Large intestine (tissue), 3 donors: ENCODE measurements at regions not wholly inside any gene's neighbourhood (a gene's known extent, or its start where the extent isn't known, plus 50 kb on each side); places are given as distances from the start of the nearest gene placed in this dataset.

Source experiments
- DNase-seq, 2 donors: peaks; one replicate each; pipeline versions ENCODE4 v3.0.0 to v3.0.0-alpha.2; 2013
- H3K27ac ChIP-seq: one replicate; pipeline ENCODE4 v1.5.1; 2013; ENCODE audit warnings: low read length
- H3K27me3 ChIP-seq: 2 replicates; pipeline ENCODE4 v1.6.1; 2013; ENCODE audit warnings: low read length; ENCODE audit not compliant: control insufficient read depth, insufficient read depth
- H3K36me3 ChIP-seq: 2 replicates; pipeline ENCODE4 v1.6.1; 2013; ENCODE audit warnings: low read length; ENCODE audit not compliant: control insufficient read depth, insufficient read depth
- H3K4me1 ChIP-seq: one replicate; pipeline ENCODE4 v1.6.1; 2013; ENCODE audit warnings: low read length; ENCODE audit not compliant: control insufficient read depth, insufficient read depth
- H3K4me3 ChIP-seq: one replicate; pipeline ENCODE4 v1.5.1; 2013; ENCODE audit warnings: low read length
- H3K9me3 ChIP-seq: one replicate; pipeline ENCODE4 v1.6.1; 2013; ENCODE audit warnings: mild to moderate bottlenecking, low read depth, low read length, moderate library complexity; ENCODE audit not compliant: control insufficient read depth
- WGBS: methylation state at CpG from one replicate; pipeline ENCODE4 v1.1.5; 2013; ENCODE audit warnings: low lambda C conversion rate; ENCODE audit not compliant: insufficient coverage; 5-methylcytosine and 5-hydroxymethylcytosine counted together

- H3K4me1 ChIP-seq, result no peaks in the 10 kb centered on the region
- H3K27me3 ChIP-seq, result no peaks in the 10 kb centered on the region
- H3K9me3 ChIP-seq, result no peaks in the 10 kb centered on the region
- WGBS, result no CpG with 5 or more reads among the region's 3 CpGs
- no peaks in the 10 kb centered on the region for H3K36me3 ChIP-seq
- H3K4me3 ChIP-seq, result no peak overlapping the region
- H3K27ac ChIP-seq, result no peak overlapping the region
- DNase-seq, result no peak
Observed at GRCh38 chr21:28235169-28235895, 757.3 kb downstream of the LTN1 start.

- Histone ChIP-seq H3K4me1 (no peaks in the 10 kb centered on the region), H3K4me3 (no peak overlapping the region), H3K36me3 (no peaks in the 10 kb centered on the region), H3K27me3 (no peaks in the 10 kb centered on the region), H3K9me3 (no peaks in the 10 kb centered on the region), H3K27ac (no peak overlapping the region)
- no CpG with 5 or more reads among the region's 5 CpGs for WGBS
- no peak for DNase-seq
Observed at GRCh38 chr21:28234326-28234725, 758.4 kb downstream of the LTN1 start.

GRCh38 chr21:28233536-28234220 lies 759.0 kb downstream of the LTN1 start:
- DNase-seq, result no peak
- no peaks in the 10 kb centered on the region for H3K9me3 ChIP-seq
- 88% methylated on average over 3 of the region's 9 CpGs for WGBS
- no peaks in the 10 kb centered on the region for H3K4me1 ChIP-seq
- no peaks in the 10 kb centered on the region for H3K27me3 ChIP-seq
- no peaks in the 10 kb centered on the region for H3K36me3 ChIP-seq
- no peak overlapping the region for H3K27ac ChIP-seq
- no peak overlapping the region for H3K4me3 ChIP-seq

- DNase-seq, result no peak
- H3K27ac ChIP-seq, result no peak overlapping the region
- no peaks in the 10 kb centered on the region for H3K4me1 ChIP-seq
- no peaks in the 10 kb centered on the region for H3K27me3 ChIP-seq
- no peak overlapping the region for H3K4me3 ChIP-seq
- no peaks in the 10 kb centered on the region for H3K9me3 ChIP-seq
- WGBS, result 89% methylated on average over 1 of the region's 1 CpG
- H3K36me3 ChIP-seq, result no peaks in the 10 kb centered on the region
Observed at GRCh38 chr21:28230559-28230958, 762.1 kb downstream of the LTN1 start.

GRCh38 chr21:28229814-28230213 lies 762.9 kb downstream of the LTN1 start:
- no peaks in the 10 kb centered on the region for H3K9me3 ChIP-seq
- no peaks in the 10 kb centered on the region for H3K4me1 ChIP-seq
- DNase-seq, result peak in 1 of 2 donors; percentile 20
- no peak overlapping the region for H3K27ac ChIP-seq
- no peak overlapping the region for H3K4me3 ChIP-seq
- H3K27me3 ChIP-seq, result no peaks in the 10 kb centered on the region
- no peaks in the 10 kb centered on the region for H3K36me3 ChIP-seq
- WGBS, result 100% methylated on average over 1 of the region's 4 CpGs

- DNase-seq, result no peak
- no peaks in the 10 kb centered on the region for H3K9me3 ChIP-seq
- no peak overlapping the region for H3K27ac ChIP-seq
Observed at GRCh38 chr21:28228636-28228995, 764.1 kb downstream of the LTN1 start.

GRCh38 chr21:28227881-28228635 lies 764.6 kb downstream of the LTN1 start:
- H3K36me3 ChIP-seq, result no peaks in the 10 kb centered on the region
- H3K4me3 ChIP-seq, result no peak overlapping the region
- 80% methylated on average over 1 of the region's 4 CpGs for WGBS
- no peaks in the 10 kb centered on the region for H3K4me1 ChIP-seq
- no peak overlapping the region for H3K27ac ChIP-seq
- DNase-seq, result no peak
- H3K27me3 ChIP-seq, result no peaks in the 10 kb centered on the region
- H3K9me3 ChIP-seq, result no peaks in the 10 kb centered on the region

More at GRCh38 chr21:28228636-28228995, 764.1 kb downstream of the LTN1 start:
- WGBS, result no CpG with 5 or more reads among the region's 2 CpGs
- H3K4me3 ChIP-seq, result no peak overlapping the region
- no peaks in the 10 kb centered on the region for H3K4me1 ChIP-seq
- no peaks in the 10 kb centered on the region for H3K27me3 ChIP-seq
- H3K36me3 ChIP-seq, result no peaks in the 10 kb centered on the region

- no peak overlapping the region for H3K4me3 ChIP-seq
- H3K4me1 ChIP-seq, result no peaks in the 10 kb centered on the region
- no peaks in the 10 kb centered on the region for H3K9me3 ChIP-seq
- H3K27me3 ChIP-seq, result no peaks in the 10 kb centered on the region
- no peaks in the 10 kb centered on the region for H3K36me3 ChIP-seq
- 100% methylated on average over 1 of the region's 2 CpGs for WGBS
- H3K27ac ChIP-seq, result no peak overlapping the region
- no peak for DNase-seq
Observed at GRCh38 chr21:28226563-28226962, 766.1 kb downstream of the LTN1 start.

- no peaks in the 10 kb centered on the region for H3K9me3 ChIP-seq
- peak in 1 of 2 donors; percentile 16 for DNase-seq
- H3K4me3 ChIP-seq, result no peak overlapping the region
- no peaks in the 10 kb centered on the region for H3K36me3 ChIP-seq
- no peaks in the 10 kb centered on the region for H3K4me1 ChIP-seq
- H3K27ac ChIP-seq, result no peak overlapping the region
- WGBS, result no CpG with 5 or more reads among the region's 6 CpGs
- no peaks in the 10 kb centered on the region for H3K27me3 ChIP-seq
Observed at GRCh38 chr21:28224191-28224726, 768.4 kb downstream of the LTN1 start.

- no peaks in the 10 kb centered on the region for H3K9me3 ChIP-seq
- no peaks in the 10 kb centered on the region for H3K36me3 ChIP-seq
- no peak for DNase-seq
- 29% methylated on average over 1 of the region's 1 CpG for WGBS
- H3K27me3 ChIP-seq, result no peaks in the 10 kb centered on the region
- H3K4me1 ChIP-seq, result no peaks in the 10 kb centered on the region
- H3K27ac ChIP-seq, result no peak overlapping the region
- H3K4me3 ChIP-seq, result no peak overlapping the region
Observed at GRCh38 chr21:28221984-28222383, 770.7 kb downstream of the LTN1 start.
